ENCODE measurements at regions not wholly inside any gene's neighbourhood (a gene's known extent, or its start where the extent isn't known, plus 50 kb on each side); places are given as distances from the start of the nearest gene placed in this dataset.

DNA sequence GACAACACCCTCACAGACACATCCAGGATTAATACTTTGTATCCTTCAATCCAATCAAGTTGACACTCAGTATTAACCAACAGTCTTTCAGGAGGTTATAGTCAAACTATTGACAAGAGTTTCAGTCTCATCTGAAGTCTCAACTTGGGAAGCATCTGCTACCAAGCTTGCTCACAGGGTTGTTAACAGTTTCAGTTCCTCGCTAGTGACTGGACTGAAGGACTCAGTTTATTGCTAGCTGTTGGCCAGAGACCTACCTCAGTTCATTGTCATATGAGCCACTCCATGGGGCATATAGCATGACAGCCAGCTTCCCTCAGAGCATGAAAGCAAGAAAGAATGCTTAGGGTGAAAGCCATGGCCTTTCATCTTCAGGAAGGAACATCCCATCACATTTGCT lies 228.6 kb downstream of the EPHA4 start:
- DNase-seq, result no peak

DNA sequence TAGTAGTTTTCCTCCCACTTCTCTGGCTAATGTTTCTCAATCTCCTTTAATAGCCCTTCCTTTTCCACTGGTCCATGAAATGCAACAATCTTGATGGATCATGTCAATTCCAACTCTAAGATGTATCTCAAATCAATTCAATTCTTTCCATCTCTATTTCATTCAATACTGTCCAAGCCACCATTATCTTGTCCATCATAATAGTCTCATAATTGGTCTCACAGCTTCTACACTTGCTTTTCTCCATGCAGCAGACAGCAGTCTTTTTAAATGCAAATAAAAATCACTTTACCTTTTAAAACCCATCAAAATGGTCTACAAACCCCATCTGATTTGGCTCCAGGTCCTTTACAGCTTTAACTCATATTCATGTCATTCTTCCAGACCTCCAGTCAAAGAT lies 226.6 kb downstream of the EPHA4 start:
- no peak for DNase-seq

DNA sequence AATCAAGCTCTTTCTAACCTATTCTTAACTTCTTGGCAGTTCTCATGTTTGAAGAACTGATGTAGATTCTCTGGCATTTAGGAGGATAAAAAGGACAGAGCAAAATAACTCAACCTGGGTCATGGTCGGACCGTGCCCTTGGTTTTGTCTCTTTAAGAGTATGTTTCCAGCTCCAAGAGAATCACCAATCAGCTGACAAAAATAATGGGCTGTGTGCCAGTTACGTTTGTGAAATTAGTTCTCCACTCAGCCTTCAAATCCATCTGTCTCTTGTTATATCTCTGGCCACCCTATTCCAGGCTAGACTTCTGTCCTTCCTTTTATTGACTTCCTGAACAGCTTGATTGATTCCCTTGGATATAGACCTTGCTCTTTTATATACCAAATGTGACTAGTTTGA lies 225.7 kb downstream of the EPHA4 start:
- no peak for DNase-seq

DNA sequence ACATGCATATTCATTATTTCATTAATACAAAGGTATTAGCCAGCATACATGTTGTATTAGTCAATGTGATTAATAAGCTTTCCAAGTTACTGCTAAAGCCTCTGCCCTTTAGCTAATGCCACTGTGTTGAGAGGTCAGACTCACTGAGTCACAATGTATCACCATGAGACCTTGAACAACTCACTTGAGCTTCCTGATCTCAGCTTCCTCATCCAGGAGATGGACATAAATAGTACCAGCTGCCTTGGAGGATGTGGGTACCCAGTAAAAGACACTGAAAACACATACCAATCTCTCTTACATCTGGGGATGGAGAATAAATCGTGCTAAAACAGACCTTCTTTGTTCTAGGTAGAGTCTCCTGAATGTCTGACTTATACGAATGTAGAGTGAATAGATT lies 224.6 kb downstream of the EPHA4 start:
- no peak for DNase-seq

DNA sequence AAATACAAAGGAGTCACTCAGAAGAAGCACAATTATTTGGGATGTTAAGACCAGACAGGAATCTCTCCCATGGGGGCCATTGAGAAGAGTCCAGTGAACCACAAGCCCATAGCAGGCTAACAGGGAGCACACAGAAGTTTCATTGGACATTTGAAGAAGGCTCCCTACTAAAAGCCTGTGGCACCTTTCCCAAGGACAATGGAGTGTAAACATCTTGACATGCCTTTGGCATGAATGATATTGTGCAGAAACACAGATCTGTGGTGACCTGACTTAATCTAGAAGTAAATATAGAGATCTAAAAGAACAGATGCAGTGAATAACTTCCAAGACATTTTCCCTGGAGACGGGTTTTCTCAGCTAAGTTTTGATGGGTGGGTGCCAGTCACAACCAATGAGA lies 221.5 kb downstream of the EPHA4 start:
- no peak for DNase-seq

DNA sequence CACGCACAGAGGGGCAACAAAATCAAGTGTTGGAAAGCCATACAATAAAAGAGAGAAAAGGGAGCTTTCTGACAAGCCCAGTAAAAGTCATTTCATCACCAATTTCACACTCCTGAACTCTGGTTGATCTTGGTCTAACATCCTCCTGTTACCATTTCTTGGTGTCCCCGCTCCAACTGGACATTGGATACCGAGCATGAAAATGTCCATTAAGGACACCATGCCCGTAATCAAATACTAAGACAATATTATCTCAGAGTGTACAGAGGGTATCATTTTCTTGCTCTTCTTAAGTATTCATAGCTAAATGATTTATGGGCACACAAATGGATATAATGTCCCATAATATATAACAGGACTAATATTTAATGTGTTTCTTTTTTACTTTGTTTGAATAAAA lies 218.9 kb downstream of the EPHA4 start:
- DNase-seq, result no peak

DNA sequence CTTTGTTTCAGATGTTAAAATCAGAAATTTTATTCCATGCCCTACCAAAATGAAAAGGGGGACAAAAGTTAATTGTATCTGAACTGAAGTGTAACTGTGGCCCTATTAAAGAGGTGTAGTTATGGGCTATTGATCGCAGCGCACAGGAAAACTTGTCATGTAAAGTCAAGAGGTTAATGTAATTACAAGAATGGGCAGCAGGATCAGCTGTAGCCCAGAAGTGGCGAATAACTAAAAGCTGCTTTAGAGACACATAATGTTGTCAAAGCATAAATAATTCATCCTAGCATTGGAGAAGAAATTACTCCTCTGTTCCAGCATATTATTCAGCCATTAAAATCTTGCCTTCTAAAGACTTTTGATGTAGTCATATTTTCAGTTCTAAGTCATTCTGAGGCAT lies 211.8 kb downstream of the EPHA4 start:
- no peak for DNase-seq

DNA sequence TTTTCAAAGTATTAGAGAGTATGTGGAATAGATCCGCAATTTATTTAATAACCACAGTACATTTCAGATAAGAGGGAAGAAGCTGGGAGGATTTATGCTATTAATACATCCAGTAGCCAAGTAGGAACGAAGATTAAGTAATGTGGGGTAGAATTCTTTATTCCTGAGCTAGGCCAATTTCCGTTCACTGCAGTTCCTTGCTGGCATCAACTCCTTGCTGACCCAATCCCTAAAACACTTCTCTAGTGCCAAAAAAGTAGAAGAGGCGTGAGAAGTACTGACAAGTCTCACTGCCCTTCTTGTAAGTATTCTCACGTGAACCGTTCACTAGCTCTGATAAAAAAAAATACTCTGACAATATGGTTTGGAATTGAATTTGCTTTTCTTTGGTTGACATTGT lies 211.4 kb downstream of the EPHA4 start:
- no peak for DNase-seq

DNA sequence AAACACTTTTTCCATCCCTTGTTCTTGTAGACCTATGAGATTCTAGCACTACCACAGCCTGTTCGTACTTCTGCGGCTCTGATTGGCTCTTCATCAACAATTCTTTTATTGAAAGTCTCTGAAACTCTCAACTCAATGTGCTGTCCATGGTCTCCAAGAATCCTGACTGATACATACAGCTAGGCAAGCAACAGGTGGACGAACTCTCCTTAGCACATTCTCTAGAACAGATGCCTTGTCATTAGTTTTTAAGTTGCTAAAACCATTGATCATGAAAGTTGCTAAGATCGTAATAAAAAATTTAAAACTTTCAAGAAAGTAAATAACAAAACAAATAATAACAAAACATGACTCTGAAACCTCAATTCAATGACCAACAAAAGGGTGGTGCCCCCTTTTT lies 210.5 kb downstream of the EPHA4 start:
- no peak for DNase-seq

DNA sequence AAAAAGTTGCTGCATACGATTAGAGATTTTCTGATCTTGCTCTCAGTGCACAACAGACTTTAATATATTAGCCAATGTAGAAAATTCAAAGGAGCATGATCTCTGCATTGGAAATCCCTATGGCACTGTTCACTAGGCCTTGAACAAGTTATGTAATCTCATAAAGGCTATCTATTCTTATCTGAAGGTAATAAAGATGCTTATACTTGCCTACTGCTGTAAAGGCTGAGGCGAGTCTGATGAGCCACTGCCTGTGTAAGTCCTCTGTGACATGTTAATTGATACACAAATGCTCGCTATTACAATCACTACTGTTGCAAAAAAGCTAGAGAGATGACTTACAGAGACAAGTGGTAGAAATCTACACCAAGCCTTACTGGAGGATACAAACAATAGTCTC lies 207.4 kb downstream of the EPHA4 start:
- DNase-seq, result no peak
